ENCODE measurements at regions not wholly inside any gene's neighbourhood (a gene's known extent, or its start where the extent isn't known, plus 50 kb on each side); places are given as distances from the start of the nearest gene placed in this dataset.

DNA sequence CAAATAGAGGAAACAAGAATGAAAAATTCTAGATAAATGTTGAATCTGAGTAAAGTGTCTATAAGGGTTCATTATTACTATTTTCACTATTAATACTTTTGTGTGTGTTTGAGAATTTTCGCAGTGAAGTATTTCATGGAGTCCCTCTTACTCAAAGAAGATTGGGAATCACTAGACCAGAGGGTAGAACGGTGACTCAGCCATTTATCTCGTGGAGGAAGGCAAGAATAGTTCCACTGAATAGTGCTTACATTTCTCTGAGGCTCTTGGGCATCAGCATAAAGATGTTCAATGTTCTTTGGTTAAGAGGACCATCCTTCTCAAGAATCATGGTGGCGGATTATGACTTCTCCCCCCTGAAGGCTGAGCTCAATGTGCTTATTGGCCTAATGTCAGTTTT is 376.7 kb upstream of the ARID1B start:
- Histone ChIP-seq H2BK5ac (ENCODE audit: low read depth, low read length, poor library complexity, severe bottlenecking) (no peak overlapping the region), H2AK5ac (ENCODE audit: low read length, severe bottlenecking) (no peak overlapping the region), H3K4ac (ENCODE audit: low read depth in 1 of 2, low read length in 2 of 2) (no peak overlapping the region), H4K8ac (ENCODE audit: low read length) (no peak overlapping the region), H3K9me3 (ENCODE audit: control insufficient read depth, low read length) (peaks cover 4% of the 10 kb centered on the region), H2AFZ (ENCODE audit: low read depth, low read length) (no peak overlapping the region), H3K4me3 (ENCODE audit: insufficient read depth in 1 of 2, low read depth in 1 of 2, low read length in 2 of 2) (no peak overlapping the region), H3K27ac (ENCODE audit: low read length, poor library complexity, severe bottlenecking) (no peak overlapping the region), H3K4me2 (ENCODE audit: low read length, poor library complexity, severe bottlenecking) (no peak overlapping the region), H2BK15ac (ENCODE audit: low read depth, poor library complexity, severe bottlenecking) (no peak overlapping the region), H3K27me3 (ENCODE audit: control insufficient read depth in 1 of 2, insufficient read depth in 1 of 2, low read length in 2 of 2) (peaks cover 7% of the 10 kb centered on the region in 2 experiments), H3K23ac (ENCODE audit: low read length in 2 of 2) (no peak overlapping the region), H3K9ac (ENCODE audit: low read length) (no peak overlapping the region), H2BK120ac (ENCODE audit: low read depth, low read length) (no peak overlapping the region), H3K4me1 (ENCODE audit: control insufficient read depth, insufficient read depth, low read depth, low read length) (no peaks in the 10 kb centered on the region), H2BK12ac (ENCODE audit: low read length in 2 of 2) (no peak overlapping the region), H3K14ac (ENCODE audit: low read length in 2 of 2) (no peak overlapping the region), H3K79me1 (replicated peaks; ENCODE audit: low read length, poor library complexity, severe bottlenecking) (no peaks in the 10 kb centered on the region), H4K91ac (ENCODE audit: low read length) (no peak overlapping the region), H3K36me3 (ENCODE audit: control insufficient read depth in 1 of 2, insufficient read depth in 2 of 2, low read depth in 1 of 2, low read length in 2 of 2) (no peaks in the 10 kb centered on the region), H3K18ac (ENCODE audit: low read depth in 1 of 2, low read length in 2 of 2) (no peak overlapping the region)
- 55% methylated on average over 4 of the region's 4 CpGs for WGBS
- no peak for DNase-seq

GRCh38 chr6:156398966-156399365 is 378.2 kb upstream of the ARID1B start:
- Histone ChIP-seq H2AFZ (ENCODE audit: low read depth, low read length) (no peak overlapping the region), H3K27ac (ENCODE audit: low read length, poor library complexity, severe bottlenecking) (no peak overlapping the region), H3K4ac (ENCODE audit: low read depth in 1 of 2, low read length in 2 of 2) (no peak overlapping the region), H3K23ac (ENCODE audit: low read length in 2 of 2) (no peak overlapping the region), H4K8ac (ENCODE audit: low read length) (no peak overlapping the region), H3K14ac (ENCODE audit: low read length in 2 of 2) (no peak overlapping the region), H3K18ac (ENCODE audit: low read depth in 1 of 2, low read length in 2 of 2) (no peak overlapping the region), H2BK120ac (ENCODE audit: low read depth, low read length) (no peak overlapping the region), H2BK5ac (ENCODE audit: low read depth, low read length, poor library complexity, severe bottlenecking) (no peak overlapping the region), H2BK15ac (ENCODE audit: low read depth, poor library complexity, severe bottlenecking) (no peak overlapping the region), H3K4me1 (ENCODE audit: control insufficient read depth, insufficient read depth, low read depth, low read length) (no peaks in the 10 kb centered on the region), H3K79me1 (replicated peaks; ENCODE audit: low read length, poor library complexity, severe bottlenecking) (no peaks in the 10 kb centered on the region), H3K9ac (ENCODE audit: low read length) (no peak overlapping the region), H3K9me3 (ENCODE audit: control insufficient read depth, low read length) (peaks cover 4% of the 10 kb centered on the region), H3K4me2 (ENCODE audit: low read length, poor library complexity, severe bottlenecking) (no peak overlapping the region), H2AK5ac (ENCODE audit: low read length, severe bottlenecking) (no peak overlapping the region), H3K36me3 (ENCODE audit: control insufficient read depth in 1 of 2, insufficient read depth in 2 of 2, low read depth in 1 of 2, low read length in 2 of 2) (no peaks in the 10 kb centered on the region), H4K91ac (ENCODE audit: low read length) (no peak overlapping the region), H2BK12ac (ENCODE audit: low read length in 2 of 2) (no peak overlapping the region), H3K4me3 (ENCODE audit: insufficient read depth in 1 of 2, low read depth in 1 of 2, low read length in 2 of 2) (no peak overlapping the region), H3K27me3 (ENCODE audit: control insufficient read depth in 1 of 2, insufficient read depth in 1 of 2, low read length in 2 of 2) (peaks cover 7% of the 10 kb centered on the region in 2 experiments)
- WGBS = 100% methylated on average over 1 of the region's 2 CpGs
- no peak for DNase-seq

DNA sequence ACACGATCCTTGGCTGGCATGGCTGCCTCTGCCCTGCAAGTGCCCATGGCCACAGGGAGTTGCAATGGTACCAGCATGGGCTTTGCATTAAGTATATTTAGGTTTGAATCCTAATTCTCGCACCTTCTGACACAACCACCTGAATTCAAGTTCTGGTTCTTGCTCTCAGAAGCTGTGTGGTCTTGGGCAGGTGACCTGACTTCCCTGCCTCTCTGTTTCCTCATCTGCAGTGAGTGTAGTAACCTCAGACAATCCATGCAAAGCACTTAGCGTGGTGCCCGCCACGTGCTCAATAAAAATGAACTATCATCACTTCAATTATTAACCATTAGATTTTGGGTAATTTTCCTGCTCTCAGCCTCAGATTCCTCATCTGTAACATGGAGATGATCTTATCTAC is 378.8 kb upstream of the ARID1B start:
- Histone ChIP-seq H4K91ac (ENCODE audit: low read length) (no peak overlapping the region), H3K9me3 (ENCODE audit: control insufficient read depth, low read length) (peaks cover 4% of the 10 kb centered on the region), H3K23ac (ENCODE audit: low read length in 2 of 2) (no peak overlapping the region), H2AFZ (ENCODE audit: low read depth, low read length) (no peak overlapping the region), H3K4ac (ENCODE audit: low read depth in 1 of 2, low read length in 2 of 2) (no peak overlapping the region), H3K9ac (ENCODE audit: low read length) (no peak overlapping the region), H3K4me1 (ENCODE audit: control insufficient read depth, insufficient read depth, low read depth, low read length) (no peaks in the 10 kb centered on the region), H3K36me3 (ENCODE audit: control insufficient read depth in 1 of 2, insufficient read depth in 2 of 2, low read depth in 1 of 2, low read length in 2 of 2) (no peaks in the 10 kb centered on the region), H3K18ac (ENCODE audit: low read depth in 1 of 2, low read length in 2 of 2) (no peak overlapping the region), H2BK15ac (ENCODE audit: low read depth, poor library complexity, severe bottlenecking) (no peak overlapping the region), H3K27me3 (ENCODE audit: control insufficient read depth in 1 of 2, insufficient read depth in 1 of 2, low read length in 2 of 2) (peaks cover 7% of the 10 kb centered on the region in 2 experiments), H2BK12ac (ENCODE audit: low read length in 2 of 2) (no peak overlapping the region), H2BK5ac (ENCODE audit: low read depth, low read length, poor library complexity, severe bottlenecking) (no peak overlapping the region), H2AK5ac (ENCODE audit: low read length, severe bottlenecking) (no peak overlapping the region), H3K27ac (ENCODE audit: low read length, poor library complexity, severe bottlenecking) (no peak overlapping the region), H2BK120ac (ENCODE audit: low read depth, low read length) (no peak overlapping the region), H4K8ac (ENCODE audit: low read length) (no peak overlapping the region), H3K79me1 (replicated peaks; ENCODE audit: low read length, poor library complexity, severe bottlenecking) (no peaks in the 10 kb centered on the region), H3K4me2 (ENCODE audit: low read length, poor library complexity, severe bottlenecking) (no peak overlapping the region), H3K4me3 (ENCODE audit: insufficient read depth in 1 of 2, low read depth in 1 of 2, low read length in 2 of 2) (no peak overlapping the region), H3K14ac (ENCODE audit: low read length in 2 of 2) (no peak overlapping the region)
- no peak for DNase-seq
- WGBS = 82% methylated on average over 5 of the region's 5 CpGs

DNA sequence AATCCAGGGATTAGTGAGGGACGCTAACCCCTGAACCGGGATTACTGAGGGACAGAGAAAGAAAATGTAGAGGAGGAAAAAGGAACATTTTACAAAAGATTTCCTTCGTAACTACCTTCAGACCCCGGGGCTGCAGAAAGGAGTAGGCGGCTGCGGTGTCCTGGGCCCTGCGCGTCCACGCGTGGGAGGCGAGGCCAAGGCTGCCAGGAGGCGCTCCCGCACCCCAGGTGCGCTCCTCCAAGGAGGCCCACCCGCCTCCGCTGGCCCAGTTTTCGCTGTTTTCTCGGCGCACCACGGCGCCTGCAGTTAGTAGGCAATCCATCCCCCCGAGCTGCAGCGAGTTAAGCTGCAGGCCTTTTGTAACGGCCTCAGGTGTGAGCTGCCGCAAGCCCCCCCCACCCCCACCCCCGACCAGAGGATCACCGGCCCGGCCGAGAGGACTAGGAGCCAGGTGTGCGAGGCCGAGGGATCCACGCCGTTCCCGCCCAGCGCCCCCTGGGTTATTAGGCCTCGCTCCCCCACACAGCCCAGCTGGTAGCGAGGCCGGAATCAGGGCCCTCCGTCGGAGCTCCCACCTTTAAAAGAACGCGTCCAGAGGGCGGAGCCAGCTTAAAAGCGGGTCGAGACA is 380.3 kb upstream of the ARID1B start:
- Histone ChIP-seq H2AFZ (ENCODE audit: low read depth, low read length) (no peak overlapping the region), H2BK5ac (ENCODE audit: low read depth, low read length, poor library complexity, severe bottlenecking) (no peak overlapping the region), H2BK15ac (ENCODE audit: low read depth, poor library complexity, severe bottlenecking) (no peak overlapping the region), H2BK12ac (ENCODE audit: low read length in 2 of 2) (no peak overlapping the region), H3K23ac (ENCODE audit: low read length in 2 of 2) (no peak overlapping the region), H4K8ac (ENCODE audit: low read length) (no peak overlapping the region), H3K9ac (ENCODE audit: low read length) (no peak overlapping the region), H2AK5ac (ENCODE audit: low read length, severe bottlenecking) (no peak overlapping the region), H3K27ac (ENCODE audit: low read length, poor library complexity, severe bottlenecking) (no peak overlapping the region), H3K27me3 (ENCODE audit: control insufficient read depth in 1 of 2, insufficient read depth in 1 of 2, low read length in 2 of 2) (peaks cover 7% of the 10 kb centered on the region in 2 experiments), H3K4me3 (ENCODE audit: insufficient read depth in 1 of 2, low read depth in 1 of 2, low read length in 2 of 2) (no peak overlapping the region), H3K36me3 (ENCODE audit: control insufficient read depth in 1 of 2, insufficient read depth in 2 of 2, low read depth in 1 of 2, low read length in 2 of 2) (no peaks in the 10 kb centered on the region), H3K18ac (ENCODE audit: low read depth in 1 of 2, low read length in 2 of 2) (no peak overlapping the region), H3K4ac (ENCODE audit: low read depth in 1 of 2, low read length in 2 of 2) (no peak overlapping the region), H3K79me1 (replicated peaks; ENCODE audit: low read length, poor library complexity, severe bottlenecking) (no peaks in the 10 kb centered on the region), H4K91ac (ENCODE audit: low read length) (no peak overlapping the region), H2BK120ac (ENCODE audit: low read depth, low read length) (no peak overlapping the region), H3K14ac (ENCODE audit: low read length in 2 of 2) (no peak overlapping the region), H3K4me2 (ENCODE audit: low read length, poor library complexity, severe bottlenecking) (no peak overlapping the region), H3K9me3 (ENCODE audit: control insufficient read depth, low read length) (no peaks in the 10 kb centered on the region), H3K4me1 (ENCODE audit: control insufficient read depth, insufficient read depth, low read depth, low read length) (no peaks in the 10 kb centered on the region)
- no peak for DNase-seq
- WGBS = 24% methylated on average over 45 of the region's 45 CpGs
